Mesendoderm (in vitro differentiated cells): ENCODE measurements at regions not wholly inside any gene's neighbourhood (a gene's known extent, or its start where the extent isn't known, plus 50 kb on each side); places are given as distances from the start of the nearest gene placed in this dataset.

Experiments used
- DNase-seq: peaks from one replicate; pipeline ENCODE4 v3.0.0; 2013
- H2AK5ac ChIP-seq: 2 replicates; pipeline ENCODE4 v1.6.1; 2013; ENCODE audit warnings: low read length, inconsistent platforms
- H2BK120ac ChIP-seq: 2 replicates; pipeline ENCODE4 v1.6.1; 2013; ENCODE audit warnings: low read depth, mild to moderate bottlenecking, low read length, moderate library complexity, mixed read lengths
- H2BK15ac ChIP-seq: replicated peaks from 2 replicates; pipeline ENCODE4 v1.6.1; 2013; ENCODE audit warnings: low read depth, mild to moderate bottlenecking, moderate library complexity
- H2BK5ac ChIP-seq: 2 replicates; pipeline ENCODE4 v1.6.1; 2013; ENCODE audit warnings: low read length, inconsistent platforms
- H3K18ac ChIP-seq: 2 replicates; pipeline ENCODE4 v1.6.1; 2013; ENCODE audit warnings: mild to moderate bottlenecking, low read length, mixed read lengths
- H3K23ac ChIP-seq: one replicate; pipeline ENCODE4 v1.6.1; 2013; ENCODE audit warnings: low read length
- H3K27ac ChIP-seq: 2 replicates; pipeline ENCODE4 v1.5.1; 2013; ENCODE audit warnings: low read depth, mild to moderate bottlenecking, inconsistent platforms, low read length, moderate library complexity
- H3K27me3 ChIP-seq: 2 replicates; pipeline ENCODE4 v1.6.1; 2013; ENCODE audit warnings: low read length, control low read depth, mild to moderate bottlenecking, inconsistent platforms; ENCODE audit not compliant: insufficient read depth, poor library complexity
- H3K36me3 ChIP-seq: 2 replicates; pipeline ENCODE4 v1.6.1; 2013; ENCODE audit warnings: low read length, inconsistent platforms; ENCODE audit not compliant: control insufficient read depth, insufficient read depth
- H3K4ac ChIP-seq: one replicate; pipeline ENCODE4 v1.6.1; 2013; ENCODE audit warnings: low read depth, mild to moderate bottlenecking, low read length, moderate library complexity
- H3K4me1 ChIP-seq: 2 replicates; pipeline ENCODE4 v1.6.1; 2013; ENCODE audit warnings: low read depth, low read length, inconsistent platforms; ENCODE audit not compliant: control insufficient read depth
- H3K4me2 ChIP-seq: 2 replicates; pipeline ENCODE4 v1.6.1; 2013; ENCODE audit warnings: low read length
- H3K4me3 ChIP-seq: 2 replicates; pipeline ENCODE4 v1.5.1; 2013; ENCODE audit warnings: mild to moderate bottlenecking, low read length
- H3K56ac ChIP-seq: one replicate; pipeline ENCODE4 v1.6.1; 2013; ENCODE audit warnings: low read length
- H3K79me1 ChIP-seq: 2 replicates; pipeline ENCODE4 v1.6.1; 2013; ENCODE audit warnings: low read length, inconsistent platforms
- H3K79me2 ChIP-seq: 2 replicates; pipeline ENCODE4 v1.6.1; 2013; ENCODE audit warnings: mild to moderate bottlenecking, low read length; ENCODE audit not compliant: control insufficient read depth, insufficient read depth
- H3K9ac ChIP-seq: 2 replicates; pipeline ENCODE4 v1.6.1; 2013; ENCODE audit warnings: low read length, inconsistent platforms
- H4K5ac ChIP-seq: one replicate; pipeline ENCODE4 v1.6.1; 2013; ENCODE audit warnings: low read length
- H4K8ac ChIP-seq: one replicate; pipeline ENCODE4 v1.6.1; 2013; ENCODE audit warnings: low read depth, mild to moderate bottlenecking, control low read depth, low read length, moderate library complexity
- WGBS: extraction: QIAGEN DNeasy Blood & Tissue Kit; methylation state at CpG from one replicate; pipeline ENCODE4 v1.1.7; 2013; ENCODE audit warnings: low lambda C conversion rate, missing lambda C conversion rate; ENCODE audit not compliant: insufficient coverage; ENCODE audit errors: extremely low coverage; 5-methylcytosine and 5-hydroxymethylcytosine counted together

GRCh38 chr2:238744951-238745350 lies 102.9 kb upstream of the TWIST2 start:
- Histone ChIP-seq H3K4ac (no peak overlapping the region), H3K9ac (no peak overlapping the region), H3K4me1 (no peaks in the 10 kb centered on the region), H4K5ac (no peak overlapping the region), H2AK5ac (no peak overlapping the region), H2BK120ac (no peak overlapping the region), H3K27ac (no peak overlapping the region), H3K23ac (no peak overlapping the region), H3K56ac (no peak overlapping the region), H3K4me2 (no peak overlapping the region), H3K27me3 (no peaks in the 10 kb centered on the region), H3K79me1 (no peaks in the 10 kb centered on the region), H3K18ac (no peak overlapping the region), H3K4me3 (no peak overlapping the region), H4K8ac (no peak overlapping the region), H3K36me3 (no peaks in the 10 kb centered on the region), H3K79me2 (no peaks in the 10 kb centered on the region), H2BK15ac (no peak overlapping the region), H2BK5ac (no peak overlapping the region)
- no peak for DNase-seq
- WGBS, result no CpG with 5 or more reads among the region's 13 CpGs

- no peak overlapping the region for H3K27ac ChIP-seq
- no peaks in the 10 kb centered on the region for H3K36me3 ChIP-seq
- no peak overlapping the region for H3K4ac ChIP-seq
- no peak overlapping the region for H2BK15ac ChIP-seq
- no peak overlapping the region for H3K56ac ChIP-seq
- H3K4me3 ChIP-seq, result no peak overlapping the region
- no peak for DNase-seq
- no peak overlapping the region for H2BK5ac ChIP-seq
- H3K79me1 ChIP-seq, result no peaks in the 10 kb centered on the region
- H4K8ac ChIP-seq, result no peak overlapping the region
- H3K27me3 ChIP-seq, result no peaks in the 10 kb centered on the region
- no peak overlapping the region for H2BK120ac ChIP-seq
- no peak overlapping the region for H3K18ac ChIP-seq
- no CpG with 5 or more reads among the region's 5 CpGs for WGBS
- H3K4me2 ChIP-seq, result no peak overlapping the region
- H3K23ac ChIP-seq, result no peak overlapping the region
- no peaks in the 10 kb centered on the region for H3K4me1 ChIP-seq
- H4K5ac ChIP-seq, result no peak overlapping the region
- no peak overlapping the region for H3K9ac ChIP-seq
- H3K79me2 ChIP-seq, result no peaks in the 10 kb centered on the region
- H2AK5ac ChIP-seq, result no peak overlapping the region
Observed at GRCh38 chr2:238745997-238746396, 101.9 kb upstream of the TWIST2 start.

GRCh38 chr2:238747114-238747513 lies 100.8 kb upstream of the TWIST2 start:
- Histone ChIP-seq H4K5ac (no peak overlapping the region), H2BK120ac (no peak overlapping the region), H3K27me3 (no peaks in the 10 kb centered on the region), H3K9ac (no peak overlapping the region), H3K79me2 (no peaks in the 10 kb centered on the region), H2BK15ac (no peak overlapping the region), H3K79me1 (no peaks in the 10 kb centered on the region), H2AK5ac (no peak overlapping the region), H3K36me3 (no peaks in the 10 kb centered on the region), H3K4me2 (no peak overlapping the region), H3K56ac (no peak overlapping the region), H3K23ac (no peak overlapping the region), H3K4ac (no peak overlapping the region), H3K4me3 (no peak overlapping the region), H2BK5ac (no peak overlapping the region), H3K18ac (no peak overlapping the region), H3K4me1 (no peaks in the 10 kb centered on the region), H3K27ac (no peak overlapping the region), H4K8ac (no peak overlapping the region)
- no peak for DNase-seq
- no CpG with 5 or more reads among the region's 18 CpGs for WGBS

DNA sequence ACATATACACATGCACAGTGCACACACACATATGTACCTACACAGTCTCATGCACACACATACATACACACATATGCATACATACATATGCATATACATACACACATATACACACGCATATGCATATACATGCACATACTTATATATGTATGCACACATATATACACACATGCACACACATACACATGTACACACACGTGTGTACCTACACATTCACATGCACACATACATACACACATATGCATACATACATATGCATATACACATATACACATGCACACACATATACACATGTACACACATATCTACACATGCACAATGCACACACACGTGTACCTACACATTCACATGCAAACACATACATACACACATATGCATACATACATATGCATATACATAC lies 100.3 kb upstream of the TWIST2 start:
- no CpG with 5 or more reads among the region's 3 CpGs for WGBS
- Histone ChIP-seq H4K5ac (no peak overlapping the region), H3K9ac (no peak overlapping the region), H3K4me3 (no peak overlapping the region), H4K8ac (no peak overlapping the region), H2BK5ac (no peak overlapping the region), H3K27me3 (no peaks in the 10 kb centered on the region), H2AK5ac (no peak overlapping the region), H3K36me3 (no peaks in the 10 kb centered on the region), H2BK120ac (no peak overlapping the region), H3K18ac (no peak overlapping the region), H3K4ac (no peak overlapping the region), H3K4me1 (no peaks in the 10 kb centered on the region), H3K56ac (no peak overlapping the region), H2BK15ac (no peak overlapping the region), H3K79me1 (no peaks in the 10 kb centered on the region), H3K4me2 (no peak overlapping the region), H3K79me2 (no peaks in the 10 kb centered on the region), H3K27ac (no peak overlapping the region), H3K23ac (no peak overlapping the region)
- no peak for DNase-seq

DNA sequence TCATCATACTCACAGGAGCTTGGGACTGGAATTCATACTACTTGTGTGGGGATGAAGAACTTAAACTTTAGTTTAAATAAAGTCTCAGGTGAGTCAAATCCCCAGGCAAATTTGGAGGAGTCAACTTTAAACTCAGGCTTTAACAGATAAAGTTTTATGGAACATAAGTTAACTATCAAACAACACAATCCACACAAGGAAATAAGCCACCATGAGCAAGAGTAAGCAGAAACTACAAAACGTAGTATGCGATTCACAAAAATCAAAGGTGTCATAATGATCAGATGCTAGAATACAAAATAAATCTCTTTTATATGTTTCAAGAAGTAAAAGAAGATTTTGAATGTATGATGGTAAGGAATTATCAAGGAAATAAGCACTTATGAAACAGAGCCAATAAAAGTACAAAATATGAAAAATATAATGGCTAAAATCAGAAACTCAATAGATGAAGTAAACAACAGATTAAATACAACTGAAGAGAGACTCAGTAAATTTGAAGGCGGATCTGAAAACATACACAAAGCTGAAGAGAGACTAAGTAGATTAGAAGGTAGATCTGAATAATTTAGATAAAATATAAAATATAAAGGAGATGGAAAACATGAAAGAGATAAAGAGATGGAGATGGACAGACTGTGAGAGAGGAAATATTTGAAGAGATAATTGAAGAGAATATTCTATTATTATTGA lies 97.5 kb upstream of the TWIST2 start:
- DNase-seq, result no peak
- no peak overlapping the region for H2AK5ac ChIP-seq
- no peak overlapping the region for H3K4me2 ChIP-seq
- WGBS, result no CpG with 5 or more reads among the region's 3 CpGs
- H3K23ac ChIP-seq, result no peak overlapping the region
- no peaks in the 10 kb centered on the region for H3K79me2 ChIP-seq
- H3K79me1 ChIP-seq, result no peaks in the 10 kb centered on the region
- H2BK15ac ChIP-seq, result no peak overlapping the region
- H3K4me3 ChIP-seq, result no peak overlapping the region
- no peaks in the 10 kb centered on the region for H3K4me1 ChIP-seq
- no peak overlapping the region for H3K18ac ChIP-seq
- no peaks in the 10 kb centered on the region for H3K27me3 ChIP-seq
- H3K9ac ChIP-seq, result no peak overlapping the region
- H4K8ac ChIP-seq, result no peak overlapping the region
- H2BK5ac ChIP-seq, result no peak overlapping the region
- no peak overlapping the region for H3K56ac ChIP-seq
- H3K4ac ChIP-seq, result no peak overlapping the region
- no peak overlapping the region for H3K27ac ChIP-seq
- H2BK120ac ChIP-seq, result no peak overlapping the region
- no peak overlapping the region for H4K5ac ChIP-seq
- H3K36me3 ChIP-seq, result no peaks in the 10 kb centered on the region

DNA sequence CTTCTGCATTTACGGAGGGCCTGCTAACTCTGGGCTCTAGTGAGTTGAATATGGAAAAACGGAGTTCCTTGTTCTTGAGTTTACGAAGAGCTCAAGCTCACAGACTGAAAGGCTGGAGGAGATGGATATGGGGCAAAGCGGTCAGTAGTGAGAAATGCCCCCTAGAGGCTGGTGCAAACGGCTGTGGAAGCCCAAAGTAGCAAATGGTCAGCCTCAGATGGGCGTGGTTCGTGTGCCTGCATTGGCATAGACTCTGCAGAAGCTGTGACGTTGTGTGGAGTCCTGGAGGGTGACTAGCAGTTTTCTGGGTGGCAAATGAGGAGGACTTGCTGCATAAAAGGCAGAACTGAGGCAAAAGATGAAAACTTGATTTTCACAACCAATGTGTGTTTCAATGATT lies 93.6 kb upstream of the TWIST2 start:
- Histone ChIP-seq H3K79me2 (no peaks in the 10 kb centered on the region), H3K4me2 (no peak overlapping the region), H2BK15ac (no peak overlapping the region), H3K36me3 (no peaks in the 10 kb centered on the region), H3K79me1 (no peaks in the 10 kb centered on the region), H3K9ac (no peak overlapping the region), H3K4me3 (no peak overlapping the region), H3K27me3 (no peaks in the 10 kb centered on the region), H3K4me1 (no peaks in the 10 kb centered on the region), H3K27ac (no peak overlapping the region), H3K4ac (no peak overlapping the region), H2AK5ac (no peak overlapping the region), H3K18ac (no peak overlapping the region), H2BK120ac (no peak overlapping the region), H4K8ac (no peak overlapping the region), H2BK5ac (no peak overlapping the region), H3K23ac (no peak overlapping the region), H3K56ac (no peak overlapping the region), H4K5ac (no peak overlapping the region)
- no CpG with 5 or more reads among the region's 8 CpGs for WGBS
- DNase-seq, result peak; percentile 20
